CD4-positive, alpha-beta T cell treated with Interleukin-17A for 4 hours (primary cell): ENCODE measurements at regions not wholly inside any gene's neighbourhood (a gene's known extent, or its start where the extent isn't known, plus 50 kb on each side); places are given as distances from the start of the nearest gene placed in this dataset.

ENCODE experiments used
- DNase-seq: peaks from one replicate; pipeline ENCODE4 v3.0.0-alpha.2; 2020; ENCODE audit warnings: mixed read lengths

- no peak for DNase-seq
Measured at GRCh38 chr2:212945526-212945925, 205.9 kb downstream of the IKZF2 start.

- no peak for DNase-seq
Measured at GRCh38 chr2:212943351-212943750, 208.1 kb downstream of the IKZF2 start.

GRCh38 chr2:212941361-212941760, 210.1 kb downstream of the IKZF2 start:
- no peak for DNase-seq

- no peak for DNase-seq
Measured at GRCh38 chr2:212940816-212941215, 210.6 kb downstream of the IKZF2 start.

GRCh38 chr2:212939777-212940531, 211.5 kb downstream of the IKZF2 start:
- DNase-seq = no peak

- DNase-seq = no peak
Measured at GRCh38 chr2:212938144-212938793, 213.1 kb downstream of the IKZF2 start.

- DNase-seq = no peak
Measured at GRCh38 chr2:212936572-212936971, 214.8 kb downstream of the IKZF2 start.

- no peak for DNase-seq
Measured at GRCh38 chr2:212935752-212936151, 215.7 kb downstream of the IKZF2 start.

GRCh38 chr2:212931271-212931670, 220.1 kb downstream of the IKZF2 start:
- no peak for DNase-seq

- DNase-seq = no peak
Measured at GRCh38 chr2:212930556-212931260, 220.7 kb downstream of the IKZF2 start.

GRCh38 chr2:212929971-212930370, 221.4 kb downstream of the IKZF2 start:
- DNase-seq = no peak

GRCh38 chr2:212929116-212929515, 222.3 kb downstream of the IKZF2 start:
- DNase-seq = no peak

- DNase-seq = no peak
Measured at GRCh38 chr2:212928681-212929080, 222.7 kb downstream of the IKZF2 start.

GRCh38 chr2:212926940-212927339, 224.5 kb downstream of the IKZF2 start:
- DNase-seq = no peak

GRCh38 chr2:212923393-212923792, 228.0 kb downstream of the IKZF2 start:
- DNase-seq = no peak

GRCh38 chr2:212922701-212923100, 228.7 kb downstream of the IKZF2 start:
- no peak for DNase-seq

GRCh38 chr2:212921711-212922110, 229.7 kb downstream of the IKZF2 start:
- no peak for DNase-seq

- DNase-seq = no peak
Measured at GRCh38 chr2:212921061-212921460, 230.4 kb downstream of the IKZF2 start.

GRCh38 chr2:212919238-212919637, 232.2 kb downstream of the IKZF2 start:
- DNase-seq = no peak

GRCh38 chr2:212918336-212918735, 233.1 kb downstream of the IKZF2 start:
- DNase-seq = no peak

GRCh38 chr2:212915121-212915782, 236.2 kb downstream of the IKZF2 start:
- no peak for DNase-seq

- DNase-seq = no peak
Measured at GRCh38 chr2:212914392-212914791, 237.0 kb downstream of the IKZF2 start.

- no peak for DNase-seq
Measured at GRCh38 chr2:212913640-212914306, 237.6 kb downstream of the IKZF2 start.
